GM12892 (cell line): ENCODE measurements at regions not wholly inside any gene's neighbourhood (a gene's known extent, or its start where the extent isn't known, plus 50 kb on each side); places are given as distances from the start of the nearest gene placed in this dataset.

ENCODE experiments used
- POLR2A ChIP-seq: IDR thresholded peaks from 2 replicates; pipeline ENCODE4 v1.6.1; 2011; ENCODE audit warnings: low read depth, low read length, control low read depth
- POLR2AphosphoS5 ChIP-seq: IDR thresholded peaks from 2 replicates; pipeline ENCODE4 v1.6.1; 2011; ENCODE audit warnings: low read depth, low read length, control low read depth
- TAF1 ChIP-seq: IDR thresholded peaks from 2 replicates; pipeline ENCODE4 v1.6.1; 2011; ENCODE audit warnings: low read depth, mild to moderate bottlenecking, control low read depth, low read length, borderline replicate concordance

GRCh38 chr20:30815577-30816181 lies 441.8 kb upstream of the DEFB115 start:
- TF ChIP-seq POLR2A, result no peak
- TF ChIP-seq POLR2AphosphoS5, result no peak
- no peak for TF ChIP-seq TAF1
